Right renal pelvis (tissue), 4 donors: ENCODE measurements at regions not wholly inside any gene's neighbourhood (a gene's known extent, or its start where the extent isn't known, plus 50 kb on each side); places are given as distances from the start of the nearest gene placed in this dataset.
"Not testable (repeated sequence)": the region's sequence is repeated elsewhere in the genome, so short reads cannot be mapped to it uniquely, and the experiment has no call there.

ENCODE experiments used
- DNase-seq, 4 donors: peaks; one replicate each; pipeline ENCODE4 v3.0.0-alpha.2; 2013; ENCODE audit warnings: low read depth in 4 of 4, low spot score in 3 of 4, missing footprints in 1 of 4

DNA sequence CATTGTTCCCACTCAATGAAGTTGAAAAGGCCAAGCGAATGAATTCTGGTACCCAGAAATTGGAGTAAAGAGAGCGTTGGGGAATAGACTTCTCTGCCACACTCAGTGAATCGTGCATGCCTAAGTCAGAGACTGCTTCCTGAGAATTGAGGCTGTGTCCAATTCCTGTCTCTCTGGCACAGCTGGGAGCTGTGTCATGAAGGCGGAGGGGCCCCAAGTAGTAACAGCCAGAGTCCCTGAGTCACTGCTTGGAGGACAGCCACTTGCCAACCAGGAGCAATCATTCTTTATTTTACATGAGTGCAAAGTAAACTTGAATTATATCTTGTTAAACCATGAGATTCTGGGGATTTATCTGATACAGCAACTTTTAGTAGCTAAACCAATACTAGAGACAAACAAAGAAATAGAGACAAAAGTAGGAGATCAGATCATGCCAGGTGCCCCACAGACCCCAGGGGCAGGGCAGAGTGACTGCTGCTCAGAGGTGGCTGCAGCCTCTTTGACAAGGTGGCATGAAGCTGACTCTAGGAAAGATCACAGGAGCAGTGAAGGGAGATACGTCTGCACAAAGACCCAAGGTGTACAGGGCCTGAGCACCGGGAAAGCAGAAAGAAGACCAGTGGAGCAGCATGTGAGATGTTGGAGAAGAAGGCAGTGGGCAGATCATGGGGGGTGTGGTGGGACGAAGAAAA is 246.0 kb downstream of the GADD45G start:
- DNase-seq = no peak

DNA sequence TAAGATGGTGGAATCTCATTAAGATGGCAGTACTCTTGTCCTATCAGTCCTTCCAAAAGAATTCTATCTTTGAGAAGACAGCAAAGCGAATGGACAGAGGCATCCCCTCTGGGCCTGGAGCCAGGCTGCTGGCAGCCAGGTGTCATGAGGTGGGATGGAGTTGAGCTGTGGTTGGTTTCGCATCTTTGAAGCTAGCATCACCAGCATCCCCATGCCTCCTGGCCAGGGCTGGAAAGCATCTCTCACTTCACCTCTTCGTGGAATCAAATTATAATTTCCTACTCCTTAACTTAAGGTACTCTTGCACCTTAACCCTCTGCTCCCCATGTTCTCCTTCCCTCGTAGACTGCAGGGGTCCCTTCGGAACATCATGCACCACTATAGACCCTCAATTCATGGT is 248.3 kb downstream of the GADD45G start:
- no peak for DNase-seq

- DNase-seq = no peak
These were observed 249.1 kb downstream of the GADD45G start for GRCh38 chr9:89853931-89854330.

DNA sequence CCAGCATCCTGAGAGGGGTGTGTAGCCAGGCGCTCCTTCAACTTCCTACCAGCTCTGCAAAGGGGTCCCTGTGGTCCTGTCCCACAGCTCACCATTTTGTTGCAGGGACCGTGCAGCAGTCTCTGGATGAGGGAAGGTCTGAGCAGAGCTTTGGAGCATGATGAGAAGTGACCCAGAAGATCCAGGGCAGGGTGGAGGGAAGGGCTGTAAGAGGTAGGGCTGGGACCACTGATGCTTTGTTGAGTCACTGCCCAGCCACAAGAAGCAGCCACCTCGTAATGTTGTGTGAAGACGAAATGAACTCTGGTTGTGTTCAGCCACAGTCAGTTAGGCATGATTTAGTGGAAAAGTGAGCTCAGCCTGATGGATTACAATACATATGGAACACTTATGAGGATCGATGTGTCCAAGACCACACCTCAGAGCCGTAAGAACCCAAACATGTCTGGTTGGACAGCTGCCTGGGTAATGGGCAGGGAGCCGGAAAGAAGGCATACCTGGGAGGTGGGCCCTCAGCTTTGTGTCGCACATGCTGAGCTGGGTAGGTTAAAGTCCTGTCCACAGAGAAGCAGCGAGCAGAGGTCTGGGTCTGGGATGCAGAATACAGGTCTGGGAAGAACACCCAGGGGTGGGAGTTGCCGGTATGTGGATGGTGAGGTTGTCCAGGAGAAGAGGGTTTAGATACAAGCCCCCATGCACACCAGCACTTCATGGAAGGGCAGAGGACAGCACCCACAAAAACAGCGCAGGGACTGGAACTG is 250.1 kb downstream of the GADD45G start:
- DNase-seq = no peak

GRCh38 chr9:89856296-89856695 is 251.5 kb downstream of the GADD45G start:
- DNase-seq = not testable (repeated sequence)

- DNase-seq = not testable (repeated sequence)
These were observed 252.1 kb downstream of the GADD45G start for GRCh38 chr9:89856950-89857349.

DNA sequence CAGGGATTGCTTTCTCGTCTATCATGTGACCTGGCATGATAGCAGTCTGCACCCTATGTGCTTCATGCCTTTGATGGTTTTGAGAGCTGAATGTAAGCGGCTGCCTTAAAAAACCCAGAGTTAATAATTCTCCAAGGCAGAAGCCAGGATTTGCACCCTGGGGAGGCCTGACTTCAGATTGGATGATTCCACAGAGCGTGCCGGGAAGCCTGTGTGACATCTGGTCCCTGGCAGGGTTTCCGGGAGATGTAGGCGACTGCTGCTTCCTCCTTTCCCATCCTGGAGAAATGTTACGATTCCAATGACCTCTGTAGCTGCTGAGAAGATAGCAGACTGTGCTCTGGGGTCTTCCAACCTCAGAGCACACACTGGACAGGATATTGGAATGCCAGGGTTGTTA is 255.0 kb downstream of the GADD45G start:
- DNase-seq = not testable (repeated sequence)

DNA sequence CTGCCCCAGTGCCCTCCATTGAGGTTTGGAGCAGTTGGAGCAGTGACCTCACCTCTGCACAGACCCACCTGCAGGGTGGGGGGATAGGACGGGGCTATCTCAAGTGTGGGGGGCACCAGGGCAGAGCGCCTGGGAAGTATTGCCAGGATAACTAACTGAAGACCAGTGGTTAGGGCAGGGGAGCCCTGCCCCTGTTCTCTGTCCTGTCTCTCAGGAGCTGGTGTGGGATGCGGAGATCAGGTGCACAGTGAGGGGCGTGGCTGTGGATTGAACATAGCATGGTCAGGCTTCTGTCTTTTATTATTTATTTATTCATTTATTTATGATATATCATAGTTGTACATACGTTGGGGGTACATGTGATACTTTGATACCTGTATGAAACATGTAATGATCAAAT is 256.6 kb downstream of the GADD45G start:
- not testable (repeated sequence) for DNase-seq

- no peak for DNase-seq
These were observed 257.5 kb downstream of the GADD45G start for GRCh38 chr9:89862316-89862715.

GRCh38 chr9:89863141-89863540 is 258.3 kb downstream of the GADD45G start:
- DNase-seq = no peak

DNA sequence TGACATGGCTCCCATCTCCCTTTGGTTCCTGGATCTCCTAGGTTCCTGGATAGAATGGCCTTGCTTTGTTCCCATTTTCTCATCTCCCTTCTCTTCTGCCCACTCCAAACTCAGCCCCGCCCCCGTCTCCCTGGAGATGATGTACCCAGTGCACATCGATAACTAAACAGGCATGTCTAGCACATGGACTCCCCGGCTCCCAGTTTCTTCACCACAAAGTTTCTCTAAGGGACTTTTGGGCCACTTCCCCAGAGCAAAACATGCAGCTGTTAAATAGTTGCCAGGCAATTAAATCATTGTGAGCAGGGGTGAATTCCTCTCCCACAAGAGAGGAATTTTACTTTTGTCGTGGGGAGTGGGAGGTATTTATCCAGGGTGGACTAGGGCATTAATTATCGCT is 259.0 kb downstream of the GADD45G start:
- no peak for DNase-seq

DNA sequence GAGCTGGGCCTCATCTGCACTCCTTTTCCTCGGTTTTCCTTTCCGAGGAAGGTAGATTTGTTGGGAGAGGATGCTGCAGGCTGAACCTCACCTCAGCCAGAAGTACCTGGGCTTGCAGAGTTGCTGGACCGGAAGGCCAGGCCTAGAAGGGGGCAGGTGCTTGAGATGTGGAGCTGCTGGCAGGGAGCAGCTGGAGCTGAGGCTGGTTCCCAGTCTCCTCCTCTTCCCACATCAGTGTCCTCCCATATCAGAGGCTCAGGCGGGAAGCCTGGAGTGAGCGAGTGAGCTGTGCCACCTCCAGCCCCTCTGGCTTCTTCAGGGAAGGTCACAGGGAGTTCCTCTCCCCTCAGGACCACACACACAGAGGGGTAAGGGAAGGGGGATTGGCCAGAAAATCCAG is 259.4 kb downstream of the GADD45G start:
- DNase-seq = no peak

DNA sequence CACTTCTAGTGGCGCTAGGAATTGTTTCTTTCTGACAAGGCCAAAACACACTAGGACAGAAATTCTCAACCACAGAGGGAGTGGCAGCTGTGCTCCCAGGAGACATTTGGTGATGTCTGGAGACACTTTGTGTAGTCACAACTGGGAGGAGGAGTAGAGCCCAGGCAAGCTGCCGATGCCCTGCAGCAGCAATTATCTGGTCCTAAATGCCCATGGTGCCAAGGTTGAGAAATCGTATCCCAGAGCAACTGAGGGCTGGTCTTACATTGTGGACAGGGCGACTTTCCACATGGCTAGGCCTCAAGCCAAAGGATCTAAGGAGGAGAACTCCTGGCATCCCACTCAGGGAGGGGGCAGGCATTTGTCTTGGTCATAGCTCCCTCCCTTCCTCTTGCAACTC is 259.9 kb downstream of the GADD45G start:
- DNase-seq = no peak

DNA sequence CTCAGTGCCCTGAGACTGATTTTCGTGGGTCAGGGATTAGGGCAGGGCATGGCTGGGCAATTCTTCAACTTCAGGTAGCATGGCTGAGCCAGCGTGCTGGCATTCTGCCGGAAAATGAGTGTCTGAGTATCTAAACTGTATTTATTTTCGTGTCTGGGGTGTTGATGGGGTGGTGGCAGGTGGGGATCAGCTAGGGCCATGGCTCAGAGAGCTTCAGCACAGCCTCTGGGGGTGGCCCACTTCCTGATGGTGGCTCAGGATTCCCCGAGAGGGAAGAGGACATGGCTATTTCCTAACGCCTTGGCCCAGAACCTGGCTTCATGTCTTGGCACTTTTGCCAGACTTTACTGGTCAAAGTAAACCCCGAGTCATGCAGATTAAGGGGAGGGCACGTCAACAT is 260.5 kb downstream of the GADD45G start:
- no peak for DNase-seq

GRCh38 chr9:89865981-89866380 is 261.2 kb downstream of the GADD45G start:
- no peak for DNase-seq

GRCh38 chr9:89866701-89867100 is 261.9 kb downstream of the GADD45G start:
- no peak for DNase-seq

GRCh38 chr9:89868100-89868499 is 263.3 kb downstream of the GADD45G start:
- DNase-seq = no peak

DNA sequence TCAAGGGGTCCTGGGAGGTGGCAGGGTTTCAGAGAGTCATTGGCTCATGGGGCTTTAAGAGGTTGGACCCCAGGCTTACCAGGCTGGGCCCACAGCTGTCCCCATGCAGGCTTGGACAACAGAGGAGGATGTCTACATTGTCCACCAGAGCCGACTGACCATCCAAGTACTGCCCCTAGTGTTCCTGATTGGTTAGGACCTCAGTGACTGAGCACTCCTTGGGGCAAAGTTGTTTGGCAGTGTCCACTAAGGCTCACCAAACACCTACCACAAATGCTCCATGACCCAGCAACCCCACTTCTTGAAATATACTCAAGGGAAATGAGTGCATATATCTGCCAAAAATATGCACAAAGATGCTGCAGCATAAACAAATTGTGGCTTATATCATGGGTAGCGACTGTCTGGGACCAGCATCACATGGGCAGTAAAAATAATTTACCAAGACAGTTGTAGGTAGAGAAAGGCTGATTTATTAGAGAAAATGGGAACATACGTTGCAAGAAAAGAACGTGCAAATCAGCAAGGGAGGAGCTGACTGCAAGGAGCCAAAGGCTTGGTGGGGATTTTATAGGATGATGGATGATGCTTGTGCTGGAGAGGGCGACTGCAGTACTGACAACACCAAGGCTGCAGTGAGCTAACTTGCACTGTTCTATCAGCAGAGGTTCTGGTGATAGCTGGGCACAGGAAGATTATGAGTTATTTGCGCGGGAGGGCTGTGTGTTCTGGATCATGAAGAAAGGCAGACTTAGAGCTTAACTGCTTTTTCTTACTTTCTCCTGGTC is 265.2 kb downstream of the GADD45G start:
- no peak for DNase-seq

GRCh38 chr9:89871871-89872331 is 267.1 kb downstream of the GADD45G start:
- DNase-seq = no peak

DNA sequence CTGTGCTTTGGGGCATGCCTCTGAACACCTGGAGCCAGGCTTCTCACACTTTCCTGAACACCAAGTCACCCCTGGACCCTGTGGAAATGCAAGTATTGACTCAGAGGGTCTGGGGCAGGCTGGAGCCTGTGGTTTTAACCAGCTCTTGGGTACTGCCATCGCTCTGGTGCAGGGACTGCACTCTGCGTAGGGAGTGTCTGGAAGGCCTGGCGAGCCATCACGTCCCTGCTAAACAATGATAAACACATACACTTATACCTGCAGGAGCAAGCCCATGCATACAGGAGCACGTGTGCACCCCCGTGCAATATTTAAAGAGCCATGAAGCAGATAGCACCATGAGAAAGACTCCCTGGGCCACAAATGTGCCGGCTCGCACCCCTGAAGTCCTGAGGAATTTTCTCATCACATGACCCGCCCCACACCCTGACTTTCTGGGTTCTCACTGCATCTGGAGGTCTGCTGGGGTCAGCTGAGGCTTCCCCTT is 267.7 kb downstream of the GADD45G start:
- DNase-seq = no peak
